Muscle of leg (tissue), 3 donors: ENCODE measurements at regions not wholly inside any gene's neighbourhood (a gene's known extent, or its start where the extent isn't known, plus 50 kb on each side); places are given as distances from the start of the nearest gene placed in this dataset.

Experiments
- DNase-seq: peaks from one replicate; pipeline ENCODE4 v3.0.0; 2013
- H3K27ac ChIP-seq: one replicate; pipeline ENCODE4 v1.5.1; 2013; ENCODE audit warnings: mild to moderate bottlenecking, low read length, control low read depth
- H3K27me3 ChIP-seq: one replicate; pipeline ENCODE4 v1.6.1; 2013; ENCODE audit warnings: low read length; ENCODE audit not compliant: control insufficient read depth, insufficient read depth
- H3K36me3 ChIP-seq: one replicate; pipeline ENCODE4 v1.6.1; 2013; ENCODE audit warnings: low read length; ENCODE audit not compliant: control insufficient read depth, insufficient read depth
- H3K4me1 ChIP-seq: one replicate; pipeline ENCODE4 v1.6.1; 2013; ENCODE audit warnings: low read length; ENCODE audit not compliant: control insufficient read depth, insufficient read depth
- H3K4me3 ChIP-seq: one replicate; pipeline ENCODE4 v1.5.1; 2013; ENCODE audit warnings: low read length, control low read depth
- H3K9me3 ChIP-seq: replicated peaks from 2 replicates; pipeline ENCODE4 v1.6.1; 2013; ENCODE audit warnings: low read depth, low read length; ENCODE audit not compliant: control insufficient read depth
- WGBS: methylation state at CpG from one replicate; pipeline ENCODE4 v1.1.5; 2013; ENCODE audit warnings: missing lambda C conversion rate; ENCODE audit not compliant: insufficient coverage; 5-methylcytosine and 5-hydroxymethylcytosine counted together

- H3K4me3 ChIP-seq, result no peak overlapping the region
- DNase-seq, result no peak
- no peaks in the 10 kb centered on the region for H3K36me3 ChIP-seq
- H3K9me3 ChIP-seq, result peaks cover 11% of the 10 kb centered on the region
- H3K4me1 ChIP-seq, result peaks cover 3% of the 10 kb centered on the region
- no peak overlapping the region for H3K27ac ChIP-seq
- 88% methylated on average over 3 of the region's 5 CpGs for WGBS
- H3K27me3 ChIP-seq, result no peaks in the 10 kb centered on the region
Measured at GRCh38 chr20:23224806-23225205, 125.8 kb upstream of the NXT1 start.

DNA sequence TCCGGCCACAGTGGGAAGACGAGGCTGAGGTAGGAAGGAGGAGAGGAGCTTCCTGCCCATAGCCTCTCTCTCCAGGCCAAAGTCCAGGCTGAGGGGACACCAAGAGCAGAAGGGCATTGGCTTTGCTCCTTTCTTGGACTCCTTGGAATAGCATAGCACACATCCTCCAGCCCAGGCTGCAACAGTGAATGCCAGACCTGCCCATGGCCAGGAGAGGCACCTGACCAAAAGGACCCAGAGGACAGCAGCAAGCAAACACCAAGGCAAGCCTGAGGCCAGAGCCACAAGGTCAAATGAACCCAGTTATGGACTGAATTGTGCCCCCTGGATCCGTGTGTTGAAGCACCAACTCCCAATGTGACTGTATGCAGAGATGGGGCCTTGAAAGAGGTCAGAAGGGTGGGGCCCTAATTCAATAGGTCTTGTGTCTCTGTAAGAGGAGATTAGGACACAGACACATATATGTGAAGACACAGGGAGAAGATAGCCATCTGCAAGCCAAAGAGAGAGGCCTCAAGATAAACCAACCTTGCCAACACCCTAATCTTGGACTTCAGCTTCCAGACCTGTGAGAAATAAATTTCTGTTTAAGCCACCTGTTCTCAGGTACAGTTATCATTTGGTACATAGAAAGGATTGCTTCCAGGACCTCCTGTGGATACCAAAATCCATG is 126.5 kb upstream of the NXT1 start:
- Histone ChIP-seq H3K4me3 (no peak overlapping the region), H3K4me1 (peaks cover 3% of the 10 kb centered on the region), H3K27ac (no peak overlapping the region), H3K9me3 (peaks cover 11% of the 10 kb centered on the region), H3K36me3 (no peaks in the 10 kb centered on the region), H3K27me3 (no peaks in the 10 kb centered on the region)
- WGBS, result 79% methylated on average over 3 of the region's 3 CpGs
- DNase-seq, result no peak

DNA sequence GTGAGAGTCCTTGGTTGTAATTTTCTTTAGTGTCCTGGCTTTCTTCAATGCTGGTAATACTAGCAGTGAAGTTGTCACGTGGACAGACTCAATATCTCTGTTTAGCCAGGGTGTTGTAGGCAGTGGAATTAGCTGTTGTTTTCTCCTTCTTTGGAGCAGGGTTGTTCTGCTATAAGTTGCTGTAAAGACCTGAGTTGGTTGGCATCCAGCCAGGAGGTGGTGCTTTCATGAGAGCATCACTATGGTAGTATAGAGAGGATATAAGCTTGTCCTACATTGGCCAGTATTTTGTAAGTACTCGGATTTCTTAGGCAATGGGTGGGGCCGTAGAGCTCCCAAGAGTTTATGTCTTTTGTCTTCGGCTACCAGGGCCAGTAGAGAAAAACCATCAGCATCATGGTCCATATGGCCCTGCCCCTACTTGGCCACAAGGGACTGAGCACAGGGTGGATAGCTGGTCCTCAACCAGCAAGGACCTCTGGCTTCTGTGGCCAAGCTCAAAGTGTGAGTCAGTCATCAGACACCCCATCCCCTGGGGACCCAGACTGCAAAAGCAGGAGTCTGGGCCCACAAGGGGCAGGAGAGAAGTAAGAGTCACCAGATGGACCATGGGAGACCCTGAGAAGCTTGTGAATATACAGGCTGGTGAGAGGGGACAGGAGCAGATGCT is 127.9 kb upstream of the NXT1 start:
- Histone ChIP-seq H3K9me3 (peaks cover 13% of the 10 kb centered on the region), H3K27me3 (no peaks in the 10 kb centered on the region), H3K27ac (no peak overlapping the region), H3K4me3 (no peak overlapping the region), H3K4me1 (no peaks in the 10 kb centered on the region), H3K36me3 (no peaks in the 10 kb centered on the region)
- 80% methylated on average over 4 of the region's 4 CpGs for WGBS
- DNase-seq, result no peak

GRCh38 chr20:23217023-23217422 is 130.9 kb upstream of the CD93 start:
- H3K27me3 ChIP-seq, result no peaks in the 10 kb centered on the region
- H3K36me3 ChIP-seq, result no peaks in the 10 kb centered on the region
- WGBS, result no CpG with 5 or more reads among the region's 2 CpGs
- no peak overlapping the region for H3K4me3 ChIP-seq
- peaks cover 10% of the 10 kb centered on the region for H3K9me3 ChIP-seq
- H3K27ac ChIP-seq, result no peak overlapping the region
- H3K4me1 ChIP-seq, result peaks cover 3% of the 10 kb centered on the region
- no peak for DNase-seq

DNA sequence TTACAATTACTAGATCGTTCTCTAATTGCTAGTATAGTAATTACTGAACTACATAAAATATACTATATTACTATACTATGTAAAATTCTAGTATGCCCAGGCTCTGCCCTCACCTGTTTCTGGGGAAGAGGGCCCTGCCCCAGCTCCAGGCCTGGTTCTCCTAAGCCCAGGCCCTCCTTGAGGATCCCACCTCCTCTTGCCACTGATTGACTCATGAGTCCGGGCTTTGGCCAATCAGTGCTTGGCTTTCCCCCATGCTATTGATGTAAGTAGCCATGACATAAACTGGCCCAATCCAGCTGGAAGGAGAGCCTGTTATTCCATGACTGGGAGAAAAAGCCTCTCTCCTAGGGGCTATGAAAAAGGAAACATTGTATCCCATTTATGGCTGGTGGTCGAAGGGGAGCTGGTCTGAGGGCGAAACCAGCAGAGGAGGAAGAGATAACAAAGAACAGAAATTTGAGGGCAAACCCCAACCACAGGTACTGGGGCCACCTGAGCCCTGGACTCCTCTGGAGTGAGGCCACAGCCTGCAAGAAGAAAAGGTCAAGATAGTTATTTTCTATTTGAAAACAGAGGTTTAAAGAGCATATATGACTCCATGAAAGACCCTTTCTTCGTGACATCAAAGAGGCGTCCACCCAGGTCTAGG is 129.3 kb upstream of the CD93 start:
- DNase-seq, result no peak
- no CpG with 5 or more reads among the region's 6 CpGs for WGBS
- Histone ChIP-seq H3K27me3 (no peaks in the 10 kb centered on the region), H3K4me1 (peaks cover 5% of the 10 kb centered on the region), H3K27ac (no peak overlapping the region), H3K4me3 (no peak overlapping the region), H3K9me3 (peaks cover 2% of the 10 kb centered on the region), H3K36me3 (no peaks in the 10 kb centered on the region)

GRCh38 chr20:23214903-23215302 is 128.8 kb upstream of the CD93 start:
- DNase-seq, result no peak
- H3K36me3 ChIP-seq, result no peaks in the 10 kb centered on the region
- no CpG with 5 or more reads among the region's 5 CpGs for WGBS
- H3K27ac ChIP-seq, result no peak overlapping the region
- H3K4me3 ChIP-seq, result no peak overlapping the region
- no peaks in the 10 kb centered on the region for H3K27me3 ChIP-seq
- H3K4me1 ChIP-seq, result peaks cover 5% of the 10 kb centered on the region
- peaks cover 2% of the 10 kb centered on the region for H3K9me3 ChIP-seq

DNA sequence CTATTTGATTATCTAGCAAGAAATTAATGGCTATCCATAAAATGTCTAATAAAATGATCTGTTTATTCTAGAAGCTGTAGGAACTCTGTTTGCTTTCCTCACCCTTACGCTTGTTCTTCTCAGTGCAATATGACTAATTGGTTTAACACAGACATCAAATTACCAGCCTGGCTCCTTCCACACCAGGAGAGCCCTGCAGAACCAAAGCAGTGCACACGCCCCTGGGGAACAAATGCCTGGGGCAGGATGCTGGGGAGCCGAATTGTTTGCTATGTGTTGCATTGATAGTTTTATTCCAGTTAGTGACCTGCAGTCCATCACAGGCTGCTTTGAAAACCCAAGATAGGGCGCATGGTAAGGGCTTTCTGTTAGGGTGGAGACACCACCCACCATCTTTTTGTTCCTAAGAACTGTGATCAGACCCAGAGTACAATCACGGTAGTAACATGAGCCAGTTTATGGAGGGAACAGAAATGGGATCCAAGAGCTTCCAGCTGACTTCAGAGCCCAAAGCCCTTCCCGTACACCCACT is 126.4 kb upstream of the CD93 start:
- WGBS, result no CpG with 5 or more reads among the region's 6 CpGs
- Histone ChIP-seq H3K27ac (no peak overlapping the region), H3K9me3 (no peaks in the 10 kb centered on the region), H3K4me3 (no peak overlapping the region), H3K4me1 (peaks cover 10% of the 10 kb centered on the region), H3K27me3 (no peaks in the 10 kb centered on the region), H3K36me3 (no peaks in the 10 kb centered on the region)
- DNase-seq, result no peak

- DNase-seq, result no peak
- H3K9me3 ChIP-seq, result no peaks in the 10 kb centered on the region
- peaks cover 15% of the 10 kb centered on the region for H3K4me1 ChIP-seq
- H3K27ac ChIP-seq, result no peak overlapping the region
- no peaks in the 10 kb centered on the region for H3K27me3 ChIP-seq
- no peak overlapping the region for H3K4me3 ChIP-seq
- no peaks in the 10 kb centered on the region for H3K36me3 ChIP-seq
Measured at GRCh38 chr20:23212011-23212410, 125.9 kb upstream of the CD93 start.

DNA sequence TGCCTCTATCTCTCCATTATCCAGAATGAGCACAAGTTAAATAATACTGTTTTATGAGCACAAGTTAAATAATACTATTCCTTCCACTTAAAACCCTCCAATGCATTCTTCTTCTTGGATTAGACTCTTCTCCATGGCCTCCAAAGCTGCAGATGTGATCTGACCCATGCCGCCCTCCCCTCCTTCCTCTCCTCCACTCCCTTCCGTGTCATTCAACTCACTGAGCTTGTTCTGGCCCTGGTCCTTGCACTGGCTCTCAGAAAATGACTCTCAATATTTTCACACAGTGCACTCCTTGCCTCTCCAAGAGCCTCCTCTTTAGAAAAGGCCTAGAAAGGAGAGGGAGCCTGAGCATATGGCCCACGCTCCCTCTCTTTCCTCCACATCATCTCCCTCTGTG is 125.0 kb upstream of the CD93 start:
- Histone ChIP-seq H3K9me3 (no peaks in the 10 kb centered on the region), H3K27ac (no peak overlapping the region), H3K4me3 (no peak overlapping the region), H3K36me3 (no peaks in the 10 kb centered on the region), H3K4me1 (peaks cover 24% of the 10 kb centered on the region), H3K27me3 (no peaks in the 10 kb centered on the region)
- WGBS, result 80% methylated on average over 1 of the region's 3 CpGs
- DNase-seq, result no peak

GRCh38 chr20:23207826-23208540 is 121.9 kb upstream of the CD93 start:
- H3K4me1 ChIP-seq, result peaks cover 46% of the 10 kb centered on the region
- H3K27ac ChIP-seq, result no peak overlapping the region
- no peaks in the 10 kb centered on the region for H3K27me3 ChIP-seq
- no peak for DNase-seq
- no peaks in the 10 kb centered on the region for H3K36me3 ChIP-seq
- no peaks in the 10 kb centered on the region for H3K9me3 ChIP-seq
- no peak overlapping the region for H3K4me3 ChIP-seq
- 50% methylated on average over 1 of the region's 1 CpG for WGBS
